IPS-NIHi7 (cell line): ENCODE measurements at regions not wholly inside any gene's neighbourhood (a gene's known extent, or its start where the extent isn't known, plus 50 kb on each side); places are given as distances from the start of the nearest gene placed in this dataset.

ENCODE experiments used
- DNase-seq: peaks from one replicate; pipeline ENCODE4 v3.0.0; 2012; ENCODE audit warnings: mixed read lengths; ENCODE audit errors: extremely low spot score

DNA sequence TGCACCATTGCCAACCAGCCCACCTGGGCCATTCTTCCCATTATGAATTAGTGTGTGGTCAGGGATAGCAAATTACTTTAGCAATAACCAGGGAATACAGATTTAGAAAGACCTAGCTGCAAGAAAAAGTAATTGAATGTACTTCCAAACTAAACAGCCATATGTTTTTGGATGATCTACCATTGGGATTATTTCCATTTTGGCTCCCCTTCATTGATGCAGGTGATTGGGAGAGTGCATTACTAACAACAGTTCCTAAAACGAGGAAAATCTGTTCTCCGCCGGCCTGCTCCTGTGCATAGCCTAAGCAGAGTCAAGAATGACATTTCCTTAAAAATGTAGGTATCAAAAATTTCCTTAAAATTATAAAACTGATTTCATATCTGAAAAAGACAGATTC, 58.5 kb downstream of the MAIP1 start:
- no peak for DNase-seq

DNA sequence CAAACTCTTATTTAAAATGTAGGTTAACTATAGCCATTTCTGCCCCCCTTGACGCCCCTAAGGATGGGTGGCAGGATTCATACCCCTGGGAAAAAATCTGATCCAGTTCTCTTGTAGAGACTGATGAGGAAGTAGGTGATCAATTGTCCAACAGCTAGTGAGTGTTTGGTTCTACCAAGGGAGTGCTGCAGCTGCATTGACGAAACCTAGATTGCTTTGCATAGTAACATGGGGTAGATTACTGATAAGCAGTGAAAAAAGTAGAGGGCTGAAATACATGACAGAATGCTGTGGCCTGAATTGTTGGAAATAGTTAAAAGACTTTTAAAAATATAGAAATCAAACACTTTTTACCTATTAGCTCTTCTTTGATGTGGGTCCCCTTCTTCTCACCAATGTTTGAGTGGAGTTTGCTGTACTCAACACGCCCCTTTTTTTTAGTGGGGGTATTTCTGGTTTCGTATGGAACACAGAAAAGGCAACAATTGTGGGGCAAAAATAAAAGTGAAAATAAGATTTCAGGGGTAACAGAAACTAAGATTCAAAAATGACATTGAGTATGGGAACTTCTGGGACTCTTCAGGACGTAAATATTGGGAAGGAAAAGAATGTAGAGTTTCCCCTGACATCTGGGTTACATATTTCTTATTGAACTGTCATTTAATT, 66.2 kb downstream of the MAIP1 start:
- DNase-seq, result no peak

DNA sequence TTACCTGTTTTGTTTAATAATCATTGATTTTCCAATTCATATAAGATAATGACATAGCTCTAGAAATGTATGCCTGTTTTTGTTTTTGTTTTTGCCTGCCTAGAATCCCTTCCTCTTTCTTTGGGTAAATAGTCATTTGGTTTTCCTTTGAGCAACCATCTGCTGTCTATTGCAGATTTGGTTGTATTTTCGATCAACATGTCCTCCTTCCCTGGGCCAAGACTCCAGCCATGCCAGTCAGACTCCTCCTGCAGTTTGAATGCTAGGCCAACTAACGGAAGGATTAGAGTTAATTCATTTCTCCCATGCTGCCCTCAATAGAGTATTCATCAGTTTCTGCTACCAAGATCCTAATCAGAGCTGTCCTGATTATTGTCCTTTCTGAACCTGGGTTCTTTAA, 67.1 kb downstream of the MAIP1 start:
- DNase-seq, result no peak

DNA sequence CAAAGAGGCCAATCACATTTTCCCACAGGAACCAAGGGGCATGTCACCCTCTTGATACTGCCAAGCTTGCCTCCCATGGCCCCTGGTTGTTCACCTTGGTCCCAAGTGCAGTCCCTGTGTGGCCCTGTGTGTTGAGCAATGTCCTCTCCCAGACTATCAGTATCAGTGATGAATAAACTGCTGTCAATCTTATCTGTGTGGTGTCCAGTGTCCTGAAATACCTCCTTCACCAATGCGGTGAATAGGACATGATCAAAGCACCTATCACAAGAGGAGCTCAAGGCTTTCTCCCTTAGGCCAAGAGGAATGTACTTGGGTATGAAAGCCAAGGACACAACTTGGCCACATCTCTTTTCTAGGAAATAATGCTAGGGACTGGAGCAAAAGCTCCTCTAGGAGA, 68.2 kb downstream of the MAIP1 start:
- DNase-seq, result no peak

DNA sequence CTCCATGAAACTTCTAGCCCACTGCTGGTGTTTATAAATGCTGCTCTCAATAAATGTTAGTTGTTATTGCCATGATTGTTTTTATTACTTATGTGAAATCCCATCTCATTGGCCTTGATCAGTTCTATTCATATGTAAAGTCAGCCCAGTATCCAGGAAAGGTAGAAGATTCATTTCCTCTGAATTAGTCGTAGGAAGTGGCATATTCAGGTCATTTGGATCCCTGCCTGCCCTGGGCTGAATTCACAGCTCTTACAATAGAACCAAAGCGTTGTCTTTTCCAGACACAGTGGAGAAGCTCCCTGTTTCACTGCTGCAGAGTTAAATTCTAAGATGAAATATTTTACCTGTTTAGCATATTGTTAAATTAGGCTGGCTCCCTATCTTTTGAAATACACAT, 70.3 kb downstream of the MAIP1 start:
- DNase-seq, result no peak

DNA sequence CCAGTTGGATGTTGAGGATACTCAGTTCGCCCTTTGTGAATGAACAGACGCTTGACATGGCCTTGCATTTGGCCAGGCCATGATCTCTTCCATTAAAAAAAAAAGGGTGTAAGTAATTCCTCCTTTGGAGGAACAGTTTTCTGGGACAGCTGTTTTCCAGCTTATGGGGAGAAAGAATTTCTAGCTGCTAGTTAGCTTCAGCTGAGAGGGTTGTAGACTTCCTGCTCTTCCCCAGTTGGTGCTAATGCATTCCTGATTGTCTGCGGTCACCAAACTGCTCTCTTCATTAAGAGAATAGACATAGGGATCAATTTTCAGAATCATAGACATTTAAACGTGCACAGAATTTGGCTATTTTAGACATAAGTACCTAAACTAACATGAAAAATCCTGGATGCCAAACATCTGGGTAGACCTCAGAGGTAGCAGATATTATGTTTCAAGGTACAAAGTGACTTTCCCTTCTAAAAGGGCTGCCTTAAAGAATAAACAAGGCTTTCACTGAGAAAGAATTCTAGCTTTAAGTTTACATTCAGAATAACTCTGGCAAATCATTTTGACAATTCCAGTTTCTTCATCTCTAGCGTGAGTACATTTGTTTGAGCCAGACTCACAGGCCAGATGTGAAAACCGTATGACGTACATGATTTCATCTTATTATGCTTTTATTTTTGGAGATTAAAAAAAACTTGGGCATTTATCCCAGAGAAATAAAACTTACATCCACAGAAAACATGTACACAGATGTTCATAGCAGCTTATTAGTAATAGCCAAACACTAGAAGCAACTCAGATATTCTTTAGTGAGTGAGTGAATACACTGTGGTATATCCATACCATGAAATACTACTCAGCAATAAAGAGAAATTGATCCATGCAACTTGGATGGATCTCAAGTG, 71.2 kb downstream of the MAIP1 start:
- DNase-seq, result no peak

DNA sequence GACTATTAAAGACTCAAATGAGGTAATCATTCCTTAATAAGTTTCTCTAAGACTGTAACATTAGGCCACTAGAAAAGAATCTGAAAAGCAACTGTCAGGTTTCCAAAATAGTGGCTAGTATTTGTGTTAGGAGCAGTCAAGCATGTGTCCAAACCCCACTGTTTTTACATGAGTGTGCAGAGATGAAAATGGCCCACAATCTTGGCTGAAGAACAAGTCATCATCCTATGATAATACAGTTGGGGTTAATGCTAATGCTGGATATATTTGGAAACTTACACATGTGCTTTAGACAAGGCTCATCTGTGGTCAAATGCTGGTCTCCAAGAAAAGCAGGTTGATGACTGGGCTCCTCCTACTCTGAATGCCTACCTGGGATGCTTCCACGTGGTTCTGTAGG, 73.6 kb downstream of the MAIP1 start:
- no peak for DNase-seq

DNA sequence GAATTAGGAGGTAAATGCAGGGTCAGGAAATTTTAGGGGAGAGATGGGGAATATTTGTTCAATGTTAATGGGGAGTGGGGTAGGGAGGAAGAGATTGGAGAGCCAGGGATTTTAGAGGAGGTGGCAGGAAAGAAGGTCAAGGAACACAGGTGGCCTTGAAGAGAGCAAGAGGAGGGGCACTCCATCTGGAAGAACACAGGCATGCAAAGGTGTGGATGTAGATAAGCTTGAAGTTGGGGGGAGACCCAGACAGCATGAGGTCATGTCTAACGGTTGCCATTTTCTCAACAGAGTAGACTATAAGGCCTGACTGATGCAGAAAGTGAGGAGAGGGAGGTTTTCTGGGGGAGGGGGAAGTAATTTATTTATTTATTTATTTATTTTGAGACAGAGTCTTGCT, 77.5 kb downstream of the MAIP1 start:
- no peak for DNase-seq

DNA sequence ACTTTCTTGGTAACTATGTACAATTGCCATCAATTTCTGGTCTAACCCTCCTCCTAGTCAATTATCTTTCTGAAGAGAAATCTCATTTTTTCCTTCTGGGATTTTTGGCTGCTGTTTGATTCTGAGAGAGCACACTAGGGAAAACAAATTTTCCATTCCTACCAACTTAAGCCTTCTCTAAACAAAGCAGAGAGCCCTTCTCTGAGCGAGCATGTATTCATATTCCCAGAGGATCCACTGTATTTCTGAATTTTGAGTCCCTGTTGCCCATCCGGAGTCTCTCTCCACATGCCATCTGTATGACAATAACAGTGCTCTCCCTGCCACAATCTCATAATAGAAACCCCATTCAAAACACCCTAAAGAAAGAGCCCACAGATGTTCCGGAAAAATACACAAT, 78.5 kb downstream of the MAIP1 start:
- DNase-seq, result no peak

DNA sequence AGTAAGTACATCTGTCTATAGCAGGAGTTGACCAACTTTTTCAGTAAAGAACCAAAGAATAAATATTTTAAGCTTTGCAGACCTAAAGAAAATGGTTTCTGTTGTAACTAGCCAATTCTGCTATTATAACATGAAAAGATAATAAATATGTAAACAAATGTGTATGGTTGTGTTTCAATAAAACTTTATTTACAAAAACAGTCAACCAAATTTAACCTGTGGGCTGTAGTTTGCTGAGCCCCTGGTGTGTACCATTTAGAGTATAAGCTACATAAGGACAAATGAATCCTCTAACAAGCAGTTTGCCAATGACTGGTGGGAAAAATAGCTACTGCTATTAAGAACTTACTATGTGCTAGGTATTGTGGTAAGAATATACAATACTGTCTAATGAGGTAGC, 79.4 kb downstream of the MAIP1 start:
- DNase-seq, result no peak

DNA sequence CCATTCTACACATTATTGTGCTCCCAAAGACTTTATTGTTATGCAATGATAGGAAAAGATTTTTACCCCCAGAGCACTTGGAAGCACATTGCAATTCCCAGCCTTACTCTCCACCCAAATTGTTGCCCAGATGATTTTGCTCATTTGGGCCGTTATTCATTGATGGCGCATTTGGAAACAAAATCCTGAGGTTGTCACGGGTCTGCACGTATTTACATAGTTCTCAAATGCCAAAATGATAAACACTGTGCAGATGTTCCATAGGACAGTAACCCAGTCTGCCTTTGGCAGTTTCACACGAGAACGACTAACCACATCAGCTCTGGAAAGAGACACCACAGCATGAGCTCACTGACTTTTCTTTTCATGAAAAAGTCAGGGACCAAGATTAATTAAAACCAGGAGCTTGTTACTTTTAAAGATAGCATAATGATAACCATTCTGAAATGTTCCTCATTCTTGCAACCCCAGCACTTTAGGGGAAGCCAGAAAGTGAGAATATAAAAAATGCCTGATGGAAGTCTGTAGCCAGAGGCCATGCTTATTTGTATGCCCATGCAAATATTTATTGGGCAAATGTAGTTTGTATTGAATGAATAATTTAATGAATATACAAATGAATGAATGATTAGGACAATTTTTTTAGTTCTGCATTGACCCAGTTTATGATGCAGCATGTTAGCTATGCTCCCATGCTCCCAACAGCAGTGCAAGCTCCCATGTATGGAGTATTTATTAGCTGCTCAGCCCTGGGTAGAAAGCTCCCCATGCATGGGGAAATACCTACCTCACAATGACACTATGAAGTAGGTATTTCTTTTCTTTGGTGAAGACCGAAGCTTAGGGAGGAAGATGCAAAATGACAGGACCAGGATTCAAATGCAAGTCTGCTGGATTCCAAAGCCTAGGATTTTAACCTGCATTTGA, 84.6 kb downstream of the MAIP1 start:
- no peak for DNase-seq

DNA sequence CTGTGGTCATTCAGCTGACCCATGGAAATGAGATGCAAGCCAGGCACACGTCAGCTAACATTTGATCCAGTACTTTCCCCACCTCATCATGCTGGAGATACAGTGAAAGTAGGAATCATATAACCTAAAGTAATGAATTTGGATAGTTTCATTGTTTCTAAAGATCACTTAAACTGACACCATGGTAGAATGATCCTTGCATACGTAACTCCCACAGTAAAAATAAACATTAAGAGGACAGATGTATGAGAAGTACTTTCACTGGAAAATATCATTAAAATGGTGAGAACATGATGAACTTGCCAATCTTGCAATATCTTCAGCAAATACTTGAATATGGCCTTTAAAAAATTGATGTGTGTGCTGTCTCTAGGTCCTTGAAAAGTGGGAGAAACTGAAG, 85.4 kb downstream of the MAIP1 start:
- DNase-seq, result no peak

DNA sequence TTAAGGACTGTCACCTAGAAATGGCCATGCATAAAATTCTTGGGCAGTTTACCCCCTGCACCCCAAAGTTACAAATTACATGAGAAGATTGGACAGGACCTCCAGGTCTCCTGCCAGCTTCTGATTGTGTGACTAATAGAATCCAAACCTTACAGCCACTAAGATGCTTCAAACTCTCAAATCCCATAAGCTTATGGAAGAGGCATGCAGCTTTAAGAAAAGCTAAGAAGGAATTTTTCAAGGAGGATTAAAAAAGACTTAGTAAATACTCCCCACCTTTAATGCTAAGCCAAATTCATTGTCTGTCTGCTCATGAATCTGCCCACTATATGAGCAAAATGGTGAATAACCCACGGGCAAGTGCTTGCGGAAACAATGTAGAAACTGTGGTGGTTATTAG, 86.3 kb downstream of the MAIP1 start:
- no peak for DNase-seq

DNA sequence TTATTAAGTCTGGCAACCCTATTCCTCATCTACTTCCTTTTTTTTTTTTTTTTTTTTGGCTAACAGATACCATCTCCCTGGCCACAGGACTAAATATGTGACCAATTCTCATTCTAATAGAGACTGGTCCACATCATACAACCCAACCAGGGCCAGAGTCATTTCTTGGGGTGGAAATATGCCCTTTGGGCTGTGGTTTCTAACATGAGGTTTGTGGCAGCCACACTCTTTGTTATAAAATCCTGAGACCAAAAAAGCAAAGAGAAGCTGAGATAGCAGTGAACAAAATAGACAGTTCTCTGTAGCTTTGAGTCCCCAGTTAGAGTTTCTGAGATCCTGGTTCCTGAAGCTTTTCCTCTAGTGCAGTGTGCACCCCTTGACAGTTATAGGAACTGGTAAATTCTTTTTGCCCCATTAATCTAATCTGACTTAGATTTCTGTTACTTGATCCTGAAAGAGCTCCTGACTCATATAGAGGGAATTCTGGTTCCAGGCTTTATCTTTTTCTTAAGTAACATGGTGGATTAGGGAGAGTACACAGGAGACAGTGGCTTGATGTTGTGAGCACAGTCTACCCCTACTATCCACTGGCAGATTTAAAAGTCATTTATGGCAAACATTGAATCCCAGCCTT, 86.8 kb downstream of the MAIP1 start:
- no peak for DNase-seq

DNA sequence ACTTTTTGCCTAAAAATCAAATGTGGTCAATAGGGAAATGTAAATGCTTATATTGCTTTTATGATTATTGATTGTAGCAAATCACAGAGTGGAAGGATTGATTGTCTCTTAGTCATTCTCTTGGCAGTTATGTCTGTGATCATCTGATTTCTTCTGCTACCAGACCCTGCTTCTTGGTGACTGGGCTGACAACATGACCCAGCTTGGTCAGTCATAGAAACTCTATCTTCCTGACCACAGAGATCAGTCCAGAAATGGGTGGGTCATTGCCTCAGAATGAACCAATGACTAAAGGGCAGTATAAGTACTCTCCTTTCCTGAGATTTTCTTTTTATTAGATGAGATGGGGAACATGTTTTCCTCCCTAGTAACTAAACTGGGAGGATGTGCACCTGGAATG, 87.6 kb downstream of the MAIP1 start:
- DNase-seq, result no peak

DNA sequence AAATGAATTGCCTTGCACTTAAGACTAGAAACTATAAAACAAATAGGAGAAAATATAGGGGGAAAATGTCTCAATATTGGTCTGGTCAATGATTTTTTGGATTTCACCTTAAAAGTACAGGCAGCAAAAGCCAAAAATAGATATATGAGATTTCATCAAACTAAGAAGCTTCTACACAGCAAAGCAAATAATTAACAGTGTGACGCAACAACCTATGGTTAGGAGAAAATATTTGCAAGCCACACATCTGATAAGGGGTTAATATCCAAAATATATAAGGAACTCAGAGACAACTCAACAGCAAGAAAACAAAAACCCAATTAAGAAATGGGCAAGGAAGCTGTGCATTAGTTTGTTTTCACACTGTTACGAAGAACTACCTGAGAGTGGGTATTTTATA, 89.1 kb downstream of the MAIP1 start:
- no peak for DNase-seq

DNA sequence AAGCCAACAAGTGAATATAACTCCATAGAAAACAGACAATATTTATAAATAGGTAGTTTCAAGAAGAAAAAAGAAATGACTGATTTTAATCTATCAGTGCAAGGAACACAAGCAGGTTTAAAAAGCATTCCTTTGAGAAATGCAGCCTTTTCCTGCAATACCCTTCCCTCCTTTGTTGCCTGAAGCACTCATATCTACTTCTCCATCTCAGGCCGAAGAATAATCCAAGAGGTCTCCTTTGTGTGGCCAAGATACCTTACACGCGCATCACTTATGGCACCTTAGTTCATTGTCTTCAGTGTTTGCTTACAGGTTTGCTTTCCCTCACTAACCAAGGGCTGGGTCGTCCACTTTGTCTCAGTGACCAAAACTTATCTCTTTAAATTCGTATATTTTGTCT, 93.0 kb downstream of the MAIP1 start:
- no peak for DNase-seq

DNA sequence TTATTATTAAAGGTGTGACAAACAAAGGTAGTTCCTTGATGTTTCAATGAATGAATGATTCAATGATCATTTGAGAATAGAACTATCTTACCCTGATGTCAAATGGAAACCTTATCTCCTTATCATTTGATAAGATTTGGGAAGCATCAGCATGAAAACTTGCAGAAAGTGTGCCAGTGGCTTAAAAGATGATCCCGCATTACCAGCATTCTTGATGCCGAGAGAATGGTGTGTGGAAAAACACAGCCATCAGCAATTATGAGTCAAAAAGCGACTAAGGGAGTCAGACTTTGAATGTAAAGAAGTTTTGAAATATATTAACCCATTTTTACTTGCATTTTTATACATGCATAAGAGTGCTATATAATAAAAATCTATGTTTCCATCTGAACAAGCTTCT, 93.7 kb downstream of the MAIP1 start:
- DNase-seq, result no peak

DNA sequence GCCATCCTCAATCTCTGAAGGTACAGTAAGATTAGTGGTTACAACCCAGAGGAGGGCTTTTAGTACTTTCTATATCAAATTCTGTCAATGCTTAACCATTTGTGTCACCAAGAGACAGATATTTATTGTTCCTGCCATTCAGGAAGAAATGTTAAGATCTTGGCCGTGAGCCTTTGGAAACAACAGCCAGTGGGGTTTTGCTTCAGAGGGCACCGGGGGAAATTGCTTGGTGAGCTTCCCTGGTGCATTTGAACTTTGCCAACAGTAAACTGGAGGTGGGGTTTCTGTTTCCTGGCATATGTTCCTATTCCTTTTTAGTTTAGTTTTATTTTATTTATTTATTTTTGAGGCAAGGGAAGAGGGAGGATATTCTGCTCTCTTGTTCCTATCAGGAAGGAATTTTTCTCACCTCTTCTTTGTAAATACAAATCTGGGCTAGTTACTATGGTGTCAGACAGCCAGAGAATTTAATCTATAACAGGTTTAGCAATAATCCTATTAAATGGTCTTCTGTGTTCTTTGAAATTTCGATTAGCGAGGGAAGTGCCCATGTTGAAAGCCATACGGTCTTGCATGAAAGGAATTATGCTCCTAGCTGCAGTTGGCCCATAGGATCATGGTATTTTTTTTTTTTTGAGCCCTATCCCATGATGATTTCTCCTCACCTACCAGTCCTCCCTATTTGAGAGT, 95.7 kb downstream of the MAIP1 start:
- DNase-seq, result no peak

DNA sequence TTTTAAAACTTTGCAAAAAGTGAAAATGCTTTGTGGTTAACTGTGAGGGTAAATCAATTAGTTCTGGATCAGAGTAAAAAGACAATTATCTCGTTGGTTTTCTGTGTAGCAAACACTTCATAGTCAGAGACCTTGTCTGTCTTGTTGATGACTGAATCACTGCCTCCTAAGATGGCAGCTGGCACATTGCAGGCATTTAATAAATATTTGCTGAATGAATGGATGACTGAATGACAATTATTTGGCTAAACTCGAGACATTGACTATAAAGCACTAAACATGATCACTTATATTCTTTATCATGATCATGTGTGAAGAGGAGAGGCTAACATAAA, 96.2 kb downstream of the MAIP1 start:
- no peak for DNase-seq

DNA sequence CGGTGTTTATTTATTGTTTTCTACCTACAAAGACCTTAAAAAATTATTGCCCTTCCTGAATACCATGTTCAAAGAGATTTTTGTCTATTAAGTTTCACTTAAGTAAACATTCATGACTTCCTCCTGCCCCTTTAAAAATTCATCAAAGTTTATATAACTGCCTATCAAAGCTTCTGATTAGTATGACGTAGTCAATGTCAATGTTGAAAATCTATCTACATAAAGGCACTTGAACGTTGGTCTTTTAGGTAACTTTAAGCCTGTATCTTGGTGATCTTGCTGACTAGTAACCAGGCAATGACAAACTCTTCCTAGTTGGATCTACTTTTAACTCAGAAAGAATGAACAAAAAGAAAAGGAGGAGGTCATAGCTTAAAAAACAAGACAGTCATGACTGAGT, 97.2 kb downstream of the MAIP1 start:
- no peak for DNase-seq
